ENCODE measurements at regions not wholly inside any gene's neighbourhood (a gene's known extent, or its start where the extent isn't known, plus 50 kb on each side); places are given as distances from the start of the nearest gene placed in this dataset.

DNA sequence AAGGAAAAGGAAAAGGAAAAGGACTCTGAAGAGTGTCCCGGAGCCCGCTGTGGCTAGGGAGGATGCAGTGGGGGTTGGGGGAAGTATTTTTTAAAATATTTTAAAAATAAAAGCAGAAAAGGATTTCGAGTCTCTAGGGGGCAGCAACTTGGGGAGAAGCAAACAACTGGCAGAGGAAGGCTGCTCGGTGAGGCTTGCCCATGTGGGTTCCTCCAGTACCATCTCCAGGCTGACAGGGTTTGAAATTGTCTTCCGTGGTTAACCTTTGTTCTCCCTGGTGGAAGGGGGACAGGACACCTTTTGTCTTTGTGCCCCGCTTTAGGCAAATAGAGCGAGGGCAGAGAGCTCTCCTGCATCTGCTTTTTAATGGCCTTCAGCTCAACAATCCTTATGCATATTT is 60.4 kb upstream of the SNX9 start:
- TF ChIP-seq POLR2AphosphoS5 (IDR thresholded peaks at IDR 0.05) (no peak), CTCF (IDR thresholded peaks at IDR 0.05) (no peak), POLR2A (IDR thresholded peaks at IDR 0.05) (no peak)
